HepG2 (cell line): ENCODE measurements at regions not wholly inside any gene's neighbourhood (a gene's known extent, or its start where the extent isn't known, plus 50 kb on each side); places are given as distances from the start of the nearest gene placed in this dataset.

Experiments
- ATAC-seq: fragments of 200-7000 bp; cut with Tn5 transposase; 3 replicates; pipeline ENCODE4 v1.9.1; 2020; ENCODE audit warnings: mild to moderate bottlenecking, moderate library complexity
- BruUV-seq: library from RNA; stranded (reverse); fragments of 400-500 nt; replicated peaks from 2 replicates; lab custom pipeline; 2021; lab: Mats Ljungman, UMichigan
- CTCF ChIA-PET: fragments of 300-600 bp; formaldehyde crosslinking; extraction: SDS; loops from one replicate; lab custom pipeline; 2021; ENCODE audit warnings: low total read pairs, inconsistent platforms, low intra/inter-chr PET ratio; lab: Yijun Ruan, JAX
- POLR2A ChIA-PET: fragments of 350-600 bp; sonication (Branson Sonifier 250); formaldehyde crosslinking; loops from one replicate; lab custom pipeline; 2020; ENCODE audit warnings: antibody characterized with exemption, inconsistent platforms; lab: Yijun Ruan, JAX
- DNase-seq: peaks from one replicate; pipeline ENCODE4 v3.0.0-alpha.2; 2015; ENCODE audit warnings: low spot score
- FAIRE-seq: peaks from 3 replicates; lab custom pipeline; 2011; peaks lifted over from hg19 to GRCh38; lab: Jason Lieb, UNC
- H2AFZ ChIP-seq: one replicate; pipeline ENCODE4 v1.6.1; 2011; ENCODE audit warnings: low read length, inconsistent platforms
- H3K27ac ChIP-seq: fragments of 300-600 bp; 3 replicates; pipeline ENCODE4 v1.8.0; 2011; ENCODE audit warnings: mixed run types, mild to moderate bottlenecking, mixed read lengths, low read length, inconsistent platforms; ENCODE audit not compliant: insufficient read depth; ENCODE audit errors: extremely low read length
- H3K27me3 ChIP-seq, 2 experiments: fragments of 200-600 bp in 1 of 2; 2 replicates in 1 of 2; 3 replicates in 1 of 2; pipeline versions ENCODE4 v1.6.0 to v1.8.0; 2011; ENCODE audit warnings: low read length in 2 of 2, mild to moderate bottlenecking in 2 of 2, moderate library complexity in 2 of 2, inconsistent platforms in 1 of 2; ENCODE audit not compliant: insufficient read depth in 2 of 2, control insufficient read depth in 1 of 2
- H3K36me3 ChIP-seq, 2 experiments: fragments of 200-600 bp in 1 of 2; replicated peaks in 1 of 2; 2 replicates in 1 of 2; 3 replicates in 1 of 2; pipeline versions ENCODE4 v1.5.1 to v1.8.0; 2011; ENCODE audit warnings: low read length in 2 of 2, inconsistent platforms in 1 of 2; ENCODE audit not compliant: insufficient read depth in 2 of 2, control insufficient read depth in 1 of 2
- H3K4me1 ChIP-seq: 2 replicates; pipeline ENCODE4 v1.5.1; 2012; ENCODE audit warnings: low read length, inconsistent platforms; ENCODE audit not compliant: insufficient read depth
- H3K4me2 ChIP-seq: 2 replicates; pipeline ENCODE4 v1.6.0; 2011; ENCODE audit warnings: low read depth, low read length, inconsistent platforms
- H3K4me3 ChIP-seq, 3 experiments: fragments of 200-600 bp in 1 of 3; sonication (generic), shearing (Covaris generic) in 1 of 3; replicated peaks in 1 of 3; 2 replicates each; pipeline ENCODE4 v1.5.1; 2011 to 2016; ENCODE audit warnings: low read length in 3 of 3, inconsistent platforms in 2 of 3, low read depth in 2 of 3, mild to moderate bottlenecking in 2 of 3, control low read depth in 1 of 3, mixed read lengths in 1 of 3; ENCODE audit not compliant: insufficient read depth in 1 of 3
- H3K79me2 ChIP-seq: one replicate; pipeline ENCODE4 v1.6.1; 2011; ENCODE audit warnings: low read length, inconsistent platforms; ENCODE audit not compliant: insufficient read depth
- H3K9ac ChIP-seq: 2 replicates; pipeline ENCODE4 v1.6.0; 2011; ENCODE audit warnings: mild to moderate bottlenecking, low read depth, low read length, inconsistent platforms; ENCODE audit not compliant: insufficient read depth
- H3K9me3 ChIP-seq: 2 replicates; pipeline ENCODE4 v1.5.1; 2012; ENCODE audit warnings: mild to moderate bottlenecking, low read length
- H4K20me1 ChIP-seq: 2 replicates; pipeline ENCODE4 v1.6.0; 2011; ENCODE audit warnings: inconsistent platforms, mild to moderate bottlenecking, low read length, moderate library complexity; ENCODE audit not compliant: insufficient read depth
- ARNTL ChIP-seq: sonication (generic); formaldehyde crosslinking; IDR thresholded peaks from 2 replicates; pipeline ENCODE4 v1.4.0; 2020; ENCODE audit warnings: mild to moderate bottlenecking, missing genetic modification reagents
- E2F1 ChIP-seq: sonication (generic); formaldehyde crosslinking; IDR thresholded peaks from 2 replicates; pipeline ENCODE4 v1.5.0; 2020; ENCODE audit warnings: missing genetic modification reagents
- LCORL ChIP-seq, 2 experiments: fragments of 450-650 bp in 1 of 2; sonication (generic) in 1 of 2; formaldehyde crosslinking in 1 of 2; IDR thresholded peaks; 2 replicates each; pipeline versions ENCODE4 v1.5.0 to v1.6.1; 2017 to 2020; ENCODE audit warnings: antibody characterized with exemption in 1 of 2, missing genetic modification reagents in 1 of 2
- MNT ChIP-seq: fragments of 450-650 bp; IDR thresholded peaks from 2 replicates; pipeline ENCODE4 v1.6.1; 2016
- MZF1 ChIP-seq: sonication (generic); formaldehyde crosslinking; IDR thresholded peaks from 2 replicates; pipeline ENCODE4 v1.8.1; 2023; ENCODE audit warnings: mild to moderate bottlenecking, missing genetic modification reagents, borderline replicate concordance
- NFE2L2 ChIP-seq: fragments of 150-350 bp; IDR thresholded peaks from 2 replicates; pipeline ENCODE4 v1.6.1; 2014; ENCODE audit warnings: low read length
- RFX1 ChIP-seq: fragments of 450-650 bp; IDR thresholded peaks from 2 replicates; pipeline ENCODE4 v1.6.1; 2017
- ZNF615 ChIP-seq: sonication (generic); formaldehyde crosslinking; IDR thresholded peaks from 2 replicates; pipeline ENCODE4 v1.5.0; 2020; ENCODE audit warnings: mild to moderate bottlenecking, missing genetic modification reagents, borderline replicate concordance
- ZSCAN31 ChIP-seq: sonication (generic); formaldehyde crosslinking; IDR thresholded peaks from 2 replicates; pipeline ENCODE4 v1.5.0; 2020; ENCODE audit warnings: low read depth, mild to moderate bottlenecking, missing genetic modification reagents
- WGBS: methylation state at CpG from one replicate; pipeline ENCODE4 v1.1.6; 2017; ENCODE audit warnings: low lambda C conversion rate; 5-methylcytosine and 5-hydroxymethylcytosine counted together
- in situ Hi-C: cut with HindIII; loops from 2 replicates; pipeline ENCODE4 v1.10.0; 2017; ENCODE audit warnings: low pct_unique_long_range_greater_than_20kb; ENCODE audit not compliant: extremely low pct_ligation_motif_present
- intact Hi-C: fragments of 100-400 bp; cut with micrococcal nuclease; formaldehyde crosslinking; loops from one replicate; pipeline ENCODE4 v1.10.0; 2022; ENCODE audit not compliant: unreplicated experiment

- WGBS = 19% methylated on average over 2 of the region's 2 CpGs
- no peaks in the 10 kb centered on the region for H3K9me3 ChIP-seq
- H2AFZ ChIP-seq = no peak overlapping the region
- FAIRE-seq (no peak), DNase-seq (no peak), ATAC-seq (no peak)
- CTCF ChIA-PET = no interaction called here
- H3K4me2 ChIP-seq = no peak overlapping the region
- no peaks in the 10 kb centered on the region for H4K20me1 ChIP-seq
- intact Hi-C loops = no loop called here
- peaks cover 18% of the 10 kb centered on the region; the same call in 1 of the 2 replicates for H3K4me1 ChIP-seq
- no peaks in the 10 kb centered on the region for H3K36me3 ChIP-seq
- POLR2A ChIA-PET = no interaction called here
- no peaks in the 10 kb centered on the region; a peak in 1 of 5 replicates for H3K27me3 ChIP-seq
- no peak overlapping the region for H3K9ac ChIP-seq
- H3K27ac ChIP-seq = no peak overlapping the region
- no TSS peak for BruUV-seq
- in situ Hi-C loops = no loop called here
- no peak for TF ChIP-seq ZNF615 (CRISPR knock-in tag)
- no peak for TF ChIP-seq LCORL (IDR thresholded peaks at IDR 0.05)
- TF ChIP-seq LCORL (CRISPR knock-in tag; IDR thresholded peaks at IDR 0.05) = no peak
- no peak for TF ChIP-seq RFX1
- no peak for TF ChIP-seq MNT
- no peak for TF ChIP-seq NFE2L2
- TF ChIP-seq ARNTL (CRISPR knock-in tag) = no peak
- TF ChIP-seq ZSCAN31 (CRISPR knock-in tag) = no peak
- no peak for TF ChIP-seq MZF1 (CRISPR knock-in tag)
- no peak for TF ChIP-seq E2F1 (CRISPR knock-in tag)
- H3K4me3 ChIP-seq = no peak overlapping the region
- no peaks in the 10 kb centered on the region for H3K79me2 ChIP-seq
Measured at GRCh38 chr12:67436230-67436629, 167.1 kb downstream of the CAND1 start.
